ENCODE measurements at regions not wholly inside any gene's neighbourhood (a gene's known extent, or its start where the extent isn't known, plus 50 kb on each side); places are given as distances from the start of the nearest gene placed in this dataset.

DNA sequence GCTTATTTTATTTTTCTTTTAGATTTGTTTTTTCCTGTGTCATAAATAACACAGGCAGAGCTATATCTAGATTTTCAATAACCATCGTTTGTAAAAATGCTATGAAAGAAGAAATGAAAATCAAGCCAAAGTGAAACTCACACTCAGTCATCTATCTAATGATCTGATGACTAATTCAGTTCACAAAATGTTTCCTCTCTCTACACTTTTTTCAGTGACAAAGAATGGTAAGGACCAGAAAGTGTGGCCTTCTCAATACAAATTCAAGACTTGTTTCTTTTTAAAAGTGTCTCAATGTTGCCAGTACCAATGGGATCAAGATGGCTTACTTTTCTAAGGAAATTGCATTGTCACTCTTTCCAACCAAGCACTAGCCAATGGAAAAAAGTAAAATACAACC is 282.8 kb upstream of the PKN2 start:
- no peak for DNase-seq (ENCODE audit: low read depth)
- H3K4me3 ChIP-seq (ENCODE audit: low read depth, low read length) = no peak overlapping the region
- TF ChIP-seq, protein P1, sequence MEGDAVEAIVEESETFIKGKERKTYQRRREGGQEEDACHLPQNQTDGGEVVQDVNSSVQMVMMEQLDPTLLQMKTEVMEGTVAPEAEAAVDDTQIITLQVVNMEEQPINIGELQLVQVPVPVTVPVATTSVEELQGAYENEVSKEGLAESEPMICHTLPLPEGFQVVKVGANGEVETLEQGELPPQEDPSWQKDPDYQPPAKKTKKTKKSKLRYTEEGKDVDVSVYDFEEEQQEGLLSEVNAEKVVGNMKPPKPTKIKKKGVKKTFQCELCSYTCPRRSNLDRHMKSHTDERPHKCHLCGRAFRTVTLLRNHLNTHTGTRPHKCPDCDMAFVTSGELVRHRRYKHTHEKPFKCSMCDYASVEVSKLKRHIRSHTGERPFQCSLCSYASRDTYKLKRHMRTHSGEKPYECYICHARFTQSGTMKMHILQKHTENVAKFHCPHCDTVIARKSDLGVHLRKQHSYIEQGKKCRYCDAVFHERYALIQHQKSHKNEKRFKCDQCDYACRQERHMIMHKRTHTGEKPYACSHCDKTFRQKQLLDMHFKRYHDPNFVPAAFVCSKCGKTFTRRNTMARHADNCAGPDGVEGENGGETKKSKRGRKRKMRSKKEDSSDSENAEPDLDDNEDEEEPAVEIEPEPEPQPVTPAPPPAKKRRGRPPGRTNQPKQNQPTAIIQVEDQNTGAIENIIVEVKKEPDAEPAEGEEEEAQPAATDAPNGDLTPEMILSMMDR (conservative IDR thresholded peaks at IDR 0.05; ENCODE audit: low read depth, low read length) = no peak

DNA sequence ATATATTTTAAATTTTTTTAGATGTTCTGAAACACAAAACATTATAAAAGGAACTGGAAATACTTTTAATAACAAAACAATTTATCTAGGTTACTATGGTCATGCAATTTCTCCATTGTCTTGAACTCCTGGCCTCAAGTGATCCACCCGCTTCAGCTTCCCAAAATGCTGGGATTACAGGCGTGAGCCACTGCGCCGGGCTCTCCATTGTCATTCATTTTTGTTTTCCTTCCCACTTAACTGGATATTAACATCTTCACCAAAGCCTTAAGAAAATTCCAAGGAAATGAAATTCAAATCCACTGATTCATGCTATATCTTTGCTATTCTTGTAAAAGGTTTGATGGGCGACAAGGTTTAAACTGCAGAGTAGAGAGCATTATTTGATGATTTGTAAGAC is 279.5 kb upstream of the PKN2 start:
- no peak overlapping the region for H3K4me3 ChIP-seq (ENCODE audit: low read depth, low read length)
- no peak for DNase-seq (ENCODE audit: low read depth)
- TF ChIP-seq, protein P1 (conservative IDR thresholded peaks at IDR 0.05; ENCODE audit: low read depth, low read length) = no peak

DNA sequence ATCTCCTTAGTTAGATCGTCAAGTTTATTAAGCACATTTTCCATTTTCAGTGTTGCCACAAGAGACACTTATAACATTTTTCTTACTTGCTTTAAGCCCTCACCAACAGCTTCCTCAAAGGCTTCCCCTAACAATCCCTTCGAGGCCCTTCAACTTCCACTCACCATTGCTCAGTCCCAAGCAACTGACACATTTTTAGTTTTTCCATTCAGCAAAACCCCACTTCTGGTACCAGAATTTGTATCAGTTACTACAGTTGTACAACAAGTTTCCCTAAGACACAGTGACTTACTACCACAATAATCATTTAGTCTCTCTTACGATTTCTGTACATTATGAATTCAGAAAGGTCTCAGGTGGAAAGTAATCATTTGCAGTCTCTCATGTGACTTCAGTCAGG is 276.8 kb upstream of the PKN2 start:
- no peak for DNase-seq (ENCODE audit: low read depth)
- TF ChIP-seq, protein P1 (conservative IDR thresholded peaks at IDR 0.05; ENCODE audit: low read depth, low read length) = no peak
- H3K4me3 ChIP-seq (ENCODE audit: low read depth, low read length) = no peak overlapping the region

DNA sequence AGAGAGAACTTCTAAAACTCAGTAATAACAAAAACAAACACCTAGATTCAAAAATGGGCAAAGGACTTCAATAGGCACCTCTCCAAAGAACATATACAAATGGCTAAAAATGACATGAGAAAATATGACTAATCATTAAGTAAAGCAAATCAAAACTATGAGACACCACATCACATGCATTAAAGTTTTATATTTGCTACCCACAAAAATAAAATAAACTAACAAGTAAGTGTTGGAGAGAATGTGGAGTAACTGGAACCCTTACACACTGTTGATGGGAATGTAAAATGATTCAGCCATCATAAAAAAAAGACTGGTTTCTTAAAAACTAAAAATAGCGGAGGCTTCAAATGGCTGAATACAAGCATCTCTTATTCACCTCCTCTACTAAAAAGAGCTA is 262.1 kb upstream of the PKN2 start:
- DNase-seq (ENCODE audit: low read depth) = no peak

DNA sequence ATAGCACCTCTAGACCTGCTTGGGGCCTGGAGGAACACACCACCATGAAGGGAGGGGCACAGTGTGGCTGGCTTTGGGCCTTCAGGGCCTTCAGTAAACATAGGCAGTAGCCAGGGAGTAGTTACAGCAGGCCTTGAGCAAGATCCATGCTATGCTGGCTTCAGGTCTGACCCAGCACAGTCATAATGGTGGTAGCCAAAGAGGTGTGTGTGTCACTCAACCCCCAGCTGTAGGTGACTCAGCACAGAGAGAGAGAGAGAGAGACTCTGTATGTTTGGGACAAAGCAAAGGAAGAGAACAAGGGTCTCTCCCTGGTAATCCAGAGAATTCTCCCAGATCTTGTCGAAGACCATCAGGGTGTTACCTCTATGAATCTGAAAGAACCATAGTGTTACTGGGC is 250.5 kb upstream of the PKN2 start:
- no peak overlapping the region for H3K4me3 ChIP-seq (ENCODE audit: low read depth, low read length)
- DNase-seq (ENCODE audit: low read depth) = no peak
- TF ChIP-seq, protein P1 (conservative IDR thresholded peaks at IDR 0.05; ENCODE audit: low read depth, low read length) = no peak

More for the DNA sequence above, 262.1 kb upstream of the PKN2 start:
- no peak overlapping the region for H3K4me3 ChIP-seq (ENCODE audit: low read depth, low read length)
- TF ChIP-seq, protein P1 (conservative IDR thresholded peaks at IDR 0.05; ENCODE audit: low read depth, low read length) = no peak

DNA sequence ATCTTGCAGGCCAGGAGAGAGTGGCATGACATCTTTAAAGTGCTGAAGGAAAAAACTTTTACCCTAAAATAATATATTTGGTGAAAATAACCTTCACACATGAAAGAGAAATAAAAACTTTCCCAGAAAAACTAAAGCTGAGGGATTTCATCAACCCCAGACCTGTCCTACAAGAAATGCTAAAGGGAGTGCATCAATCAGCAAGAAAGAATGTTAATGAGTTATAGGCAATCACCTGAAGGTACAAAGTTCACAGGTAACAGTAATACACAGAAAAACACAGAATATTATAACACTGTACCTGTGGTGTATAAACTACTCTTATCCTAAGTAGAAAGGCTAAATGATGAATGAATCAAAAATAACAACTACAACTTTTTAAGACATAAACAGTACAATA is 249.2 kb upstream of the PKN2 start:
- TF ChIP-seq, protein P1 (conservative IDR thresholded peaks at IDR 0.05; ENCODE audit: low read depth, low read length) = no peak
- H3K4me3 ChIP-seq (ENCODE audit: low read depth, low read length) = no peak overlapping the region
- no peak for DNase-seq (ENCODE audit: low read depth)

DNA sequence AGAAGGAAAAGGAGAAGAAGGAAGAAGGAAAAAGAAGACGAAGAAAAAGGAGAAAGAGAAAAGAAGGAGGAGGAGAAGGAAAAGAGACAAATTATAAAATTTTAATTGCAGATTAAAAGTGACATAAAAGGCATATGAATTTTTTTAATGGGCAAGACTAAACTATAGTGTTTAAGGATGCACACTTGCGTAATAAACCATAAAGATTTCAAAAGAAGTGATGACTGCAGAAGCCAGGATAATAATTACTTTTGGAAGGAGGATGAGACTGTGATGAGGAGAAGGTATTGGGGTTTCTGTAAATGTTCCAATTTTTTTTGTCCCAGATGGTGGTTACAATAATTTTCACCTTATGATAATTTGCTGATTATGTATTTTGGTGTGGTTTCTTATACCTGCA is 243.1 kb upstream of the PKN2 start:
- TF ChIP-seq, protein P1 (conservative IDR thresholded peaks at IDR 0.05; ENCODE audit: low read depth, low read length) = no peak
- DNase-seq (ENCODE audit: low read depth) = no peak
- no peak overlapping the region for H3K4me3 ChIP-seq (ENCODE audit: low read depth, low read length)
